Prostate gland (tissue), 2 donors: ENCODE measurements at regions not wholly inside any gene's neighbourhood (a gene's known extent, or its start where the extent isn't known, plus 50 kb on each side); places are given as distances from the start of the nearest gene placed in this dataset.

ENCODE experiments used
- DNase-seq: peaks from one replicate; pipeline ENCODE4 v3.0.0-alpha.2; 2019; ENCODE audit warnings: low spot score
- H3K27ac ChIP-seq, 2 donors: fragments of 200-600 bp; sonication (generic); 2 replicates each; pipeline ENCODE4 v1.5.1; 2017 to 2019
- H3K27me3 ChIP-seq: fragments of 200-600 bp; sonication (generic); replicated peaks from 2 replicates; pipeline ENCODE4 v1.5.1; 2019; ENCODE audit not compliant: insufficient read depth
- H3K36me3 ChIP-seq, 2 donors: fragments of 200-600 bp; sonication (generic); 1 replicate in 1 of 2; 2 replicates in 1 of 2; pipeline versions ENCODE4 v1.5.1 to v1.8.1; 2017 to 2019
- H3K4me1 ChIP-seq: fragments of 200-600 bp; sonication (generic); replicated peaks from 2 replicates; pipeline ENCODE4 v1.5.1; 2019
- H3K4me3 ChIP-seq, 2 donors: fragments of 200-600 bp; sonication (generic); 2 replicates each; pipeline ENCODE4 v1.5.1; 2017 to 2019
- H3K9me3 ChIP-seq: fragments of 200-600 bp; sonication (generic); 2 replicates; pipeline ENCODE4 v1.5.1; 2017
- POLR2A ChIP-seq: fragments of 450-650 bp; IDR thresholded peaks from one replicate; pipeline ENCODE4 v1.6.1; 2016; ENCODE audit warnings: antibody characterized with exemption, mild to moderate bottlenecking
- POLR2AphosphoS5 ChIP-seq: sonication (generic); formaldehyde crosslinking; IDR thresholded peaks from one replicate; pipeline ENCODE4 v1.6.1; 2017; ENCODE audit warnings: antibody characterized with exemption
- WGBS: methylation state at CpG from one replicate; pipeline ENCODE4 v1.1.5; 2018; 5-methylcytosine and 5-hydroxymethylcytosine counted together
- intact Hi-C: fragments of 100-400 bp; cut with DNase I; formaldehyde crosslinking; loops from one replicate; pipeline ENCODE4 v1.14.2; 2022
- TF ChIP-seq, protein P1 (sequence below), 4 experiments: fragments of 200-600 bp in 2 of 4; fragments of 450-650 bp in 2 of 4; sonication (generic) in 2 of 4; IDR thresholded peaks; 1 replicate in 3 of 4; 2 replicates in 1 of 4; pipeline ENCODE4 v1.5.1; 2016 to 2019; ENCODE audit warnings: antibody characterized with exemption in 4 of 4, mild to moderate bottlenecking in 2 of 4, moderate library complexity in 2 of 4

DNA sequence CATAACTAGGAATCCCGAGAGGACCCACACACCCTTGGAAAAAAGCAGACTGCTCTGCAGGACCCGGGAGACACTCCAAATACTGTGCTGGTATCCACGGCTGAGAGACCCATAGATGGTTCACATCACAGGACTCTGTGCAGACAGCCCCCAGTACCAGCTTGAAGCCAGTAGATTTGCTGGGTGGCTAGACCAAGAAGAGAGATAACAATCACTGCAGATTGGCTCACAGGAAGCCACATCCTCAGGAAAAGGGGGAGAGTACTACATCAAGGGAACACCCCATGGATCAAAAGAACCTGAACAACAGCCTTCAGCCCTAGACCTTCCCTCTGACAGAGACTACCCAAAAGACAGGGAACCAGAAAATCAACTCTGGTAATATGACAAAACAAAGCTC lies 223.8 kb upstream of the LRATD1 start:
- intact Hi-C loops: no loop called here
- no peaks in the 10 kb centered on the region for H3K4me1 ChIP-seq

DNA sequence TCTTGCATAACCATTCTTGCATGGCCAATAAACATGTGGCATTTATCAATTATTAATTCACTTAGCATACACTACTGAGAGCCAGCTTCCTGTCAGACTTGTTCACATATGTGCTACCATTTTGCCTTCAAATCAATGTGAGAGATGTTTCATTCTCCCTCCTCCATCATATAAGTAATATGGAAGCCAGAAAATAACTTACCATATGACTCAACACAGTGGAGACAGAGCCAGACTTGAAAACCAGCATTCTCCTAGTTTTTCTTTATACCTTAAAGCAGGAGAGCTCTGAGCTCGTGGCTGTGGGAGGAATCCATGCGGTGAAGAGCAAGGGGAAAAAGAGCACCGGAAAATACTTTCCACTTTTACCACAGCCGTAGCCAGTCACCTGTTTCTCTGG lies 215.0 kb upstream of the LRATD1 start:
- TF ChIP-seq, protein P1, sequence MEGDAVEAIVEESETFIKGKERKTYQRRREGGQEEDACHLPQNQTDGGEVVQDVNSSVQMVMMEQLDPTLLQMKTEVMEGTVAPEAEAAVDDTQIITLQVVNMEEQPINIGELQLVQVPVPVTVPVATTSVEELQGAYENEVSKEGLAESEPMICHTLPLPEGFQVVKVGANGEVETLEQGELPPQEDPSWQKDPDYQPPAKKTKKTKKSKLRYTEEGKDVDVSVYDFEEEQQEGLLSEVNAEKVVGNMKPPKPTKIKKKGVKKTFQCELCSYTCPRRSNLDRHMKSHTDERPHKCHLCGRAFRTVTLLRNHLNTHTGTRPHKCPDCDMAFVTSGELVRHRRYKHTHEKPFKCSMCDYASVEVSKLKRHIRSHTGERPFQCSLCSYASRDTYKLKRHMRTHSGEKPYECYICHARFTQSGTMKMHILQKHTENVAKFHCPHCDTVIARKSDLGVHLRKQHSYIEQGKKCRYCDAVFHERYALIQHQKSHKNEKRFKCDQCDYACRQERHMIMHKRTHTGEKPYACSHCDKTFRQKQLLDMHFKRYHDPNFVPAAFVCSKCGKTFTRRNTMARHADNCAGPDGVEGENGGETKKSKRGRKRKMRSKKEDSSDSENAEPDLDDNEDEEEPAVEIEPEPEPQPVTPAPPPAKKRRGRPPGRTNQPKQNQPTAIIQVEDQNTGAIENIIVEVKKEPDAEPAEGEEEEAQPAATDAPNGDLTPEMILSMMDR (IDR thresholded peaks at IDR 0.05): no peak
- TF ChIP-seq POLR2AphosphoS5 (no peak), POLR2A (no peak)
- no peak overlapping the region for H3K4me3 ChIP-seq
- no peak overlapping the region for H3K27ac ChIP-seq
- H3K9me3 ChIP-seq: no peaks in the 10 kb centered on the region
- no peaks in the 10 kb centered on the region for H3K36me3 ChIP-seq
- WGBS: 72% methylated on average over 4 of the region's 4 CpGs
- no peaks in the 10 kb centered on the region for H3K27me3 ChIP-seq
- DNase-seq: no peak
- intact Hi-C loops: no loop called here
- H3K4me1 ChIP-seq: no peaks in the 10 kb centered on the region

More for the DNA sequence above, 223.8 kb upstream of the LRATD1 start:
- Histone ChIP-seq H3K27me3 (no peaks in the 10 kb centered on the region), H3K27ac (no peak overlapping the region), H3K4me3 (no peak overlapping the region), H3K36me3 (no peaks in the 10 kb centered on the region), H3K9me3 (no peaks in the 10 kb centered on the region)
- TF ChIP-seq POLR2AphosphoS5: no peak
- TF ChIP-seq, protein P1 (IDR thresholded peaks at IDR 0.05): no peak
- no peak for TF ChIP-seq POLR2A
- 85% methylated on average over 3 of the region's 3 CpGs for WGBS
- DNase-seq: no peak

DNA sequence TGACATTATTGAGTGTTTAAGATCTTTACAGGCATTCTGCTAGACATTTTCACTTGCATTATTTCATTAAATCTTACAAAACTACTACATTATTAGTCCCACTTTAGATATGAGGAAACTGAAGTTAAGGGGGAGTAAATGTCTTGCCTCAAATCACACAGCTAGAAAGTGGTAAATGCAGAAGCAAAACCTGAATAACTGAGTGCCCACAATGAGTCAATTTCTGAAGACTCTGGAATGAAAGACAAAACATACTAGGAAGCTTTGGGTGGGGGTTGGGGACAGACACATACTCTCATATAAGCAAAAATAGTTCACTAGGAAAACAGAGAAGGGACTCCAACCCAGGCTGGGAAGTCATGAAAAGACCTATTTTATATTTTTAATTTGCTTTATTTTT lies 214.4 kb upstream of the LRATD1 start:
- Histone ChIP-seq H3K27me3 (no peaks in the 10 kb centered on the region), H3K4me1 (no peaks in the 10 kb centered on the region), H3K9me3 (no peaks in the 10 kb centered on the region), H3K27ac (no peak overlapping the region), H3K36me3 (no peaks in the 10 kb centered on the region), H3K4me3 (no peak overlapping the region)
- intact Hi-C loops: no loop called here
- TF ChIP-seq POLR2AphosphoS5 (no peak), POLR2A (no peak)
- TF ChIP-seq, protein P1 (IDR thresholded peaks at IDR 0.05): no peak
- no peak for DNase-seq

DNA sequence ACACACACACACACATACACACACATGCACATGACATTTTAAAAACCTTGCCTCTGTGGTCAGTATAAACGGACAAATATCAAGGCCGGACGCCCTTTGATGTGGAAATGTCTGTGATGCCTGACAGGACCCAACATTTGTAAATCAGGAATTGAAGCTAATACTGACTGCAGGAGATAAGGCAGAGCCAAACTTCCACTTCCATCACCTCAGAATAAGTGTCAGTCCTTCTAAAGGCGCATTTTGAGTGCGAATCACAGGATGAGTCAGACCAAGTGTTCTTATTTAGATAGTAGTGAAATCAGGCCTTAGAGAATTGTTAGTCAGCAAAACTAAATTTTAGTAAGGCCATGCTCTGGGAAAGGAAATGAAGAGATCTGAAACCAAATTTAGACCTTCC lies 211.7 kb upstream of the LRATD1 start:
- intact Hi-C loops: no loop called here

DNA sequence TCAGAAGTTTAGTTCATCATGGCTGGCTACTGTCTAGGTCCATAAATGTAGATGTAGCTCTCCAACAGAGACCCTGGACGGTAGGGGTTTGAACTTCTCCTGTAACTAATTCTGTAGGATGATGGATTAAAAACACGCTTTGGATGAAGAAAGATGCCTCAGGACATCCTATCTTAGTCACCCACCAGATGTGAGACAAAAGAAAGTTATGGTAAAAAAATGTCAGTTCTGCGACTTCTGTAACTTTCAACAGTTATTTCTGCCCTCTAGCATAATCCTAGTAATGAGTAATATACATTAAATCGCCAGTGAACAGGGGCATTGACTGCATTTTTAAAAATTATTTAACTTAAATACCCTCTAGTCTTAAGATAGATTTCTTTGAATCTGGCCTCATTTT lies 210.1 kb upstream of the LRATD1 start:
- H3K27ac ChIP-seq: no peak overlapping the region
- H3K27me3 ChIP-seq: no peaks in the 10 kb centered on the region
- no peak for DNase-seq
- H3K36me3 ChIP-seq: no peaks in the 10 kb centered on the region
- H3K9me3 ChIP-seq: no peaks in the 10 kb centered on the region
- intact Hi-C loops: no loop called here
- TF ChIP-seq, protein P1 (IDR thresholded peaks at IDR 0.05): no peak
- TF ChIP-seq POLR2AphosphoS5: no peak
- no peak for TF ChIP-seq POLR2A
- H3K4me1 ChIP-seq: no peaks in the 10 kb centered on the region
- H3K4me3 ChIP-seq: no peak overlapping the region
- 89% methylated on average over 4 of the region's 4 CpGs for WGBS

More for the DNA sequence above, 211.7 kb upstream of the LRATD1 start:
- Histone ChIP-seq H3K27me3 (no peaks in the 10 kb centered on the region), H3K27ac (no peak overlapping the region), H3K36me3 (no peaks in the 10 kb centered on the region), H3K4me1 (no peaks in the 10 kb centered on the region), H3K4me3 (no peak overlapping the region), H3K9me3 (no peaks in the 10 kb centered on the region)
- DNase-seq: no peak
- TF ChIP-seq POLR2AphosphoS5: no peak
- no peak for TF ChIP-seq POLR2A
- TF ChIP-seq, protein P1 (IDR thresholded peaks at IDR 0.05): no peak
- WGBS: 87% methylated on average over 5 of the region's 5 CpGs
